ENCODE measurements at regions not wholly inside any gene's neighbourhood (a gene's known extent, or its start where the extent isn't known, plus 50 kb on each side); places are given as distances from the start of the nearest gene placed in this dataset.

GRCh38 chr21:22898051-22898665, 1899.9 kb downstream of the NCAM2 start:
- no peak overlapping the region for H3K4me3 Mint-ChIP-seq
- DNase-seq (ENCODE audit: low spot score) = no peak
- ATAC-seq = no peak
- H3K36me3 Mint-ChIP-seq = no peaks in the 10 kb centered on the region
- no peaks in the 10 kb centered on the region for H3K27me3 Mint-ChIP-seq (ENCODE audit: low read depth)
- H3K9me3 Mint-ChIP-seq = peaks cover 5% of the 10 kb centered on the region
- CTCF ChIA-PET = no interaction called here
- TF ChIP-seq USF1 (CRISPR knock-in tag; IDR thresholded peaks at IDR 0.05) (no peak), ZNF121 (CRISPR knock-in tag; IDR thresholded peaks at IDR 0.05) (no peak), ZNF281 (CRISPR knock-in tag; IDR thresholded peaks at IDR 0.05) (no peak)
- H3K4me1 Mint-ChIP-seq = 0 out of 2 replicates have a peak, but pooled peaks cover 2% of the 10 kb centered on the region
- no peak overlapping the region for H3K27ac Mint-ChIP-seq
- POLR2A ChIA-PET = no interaction called here

DNA sequence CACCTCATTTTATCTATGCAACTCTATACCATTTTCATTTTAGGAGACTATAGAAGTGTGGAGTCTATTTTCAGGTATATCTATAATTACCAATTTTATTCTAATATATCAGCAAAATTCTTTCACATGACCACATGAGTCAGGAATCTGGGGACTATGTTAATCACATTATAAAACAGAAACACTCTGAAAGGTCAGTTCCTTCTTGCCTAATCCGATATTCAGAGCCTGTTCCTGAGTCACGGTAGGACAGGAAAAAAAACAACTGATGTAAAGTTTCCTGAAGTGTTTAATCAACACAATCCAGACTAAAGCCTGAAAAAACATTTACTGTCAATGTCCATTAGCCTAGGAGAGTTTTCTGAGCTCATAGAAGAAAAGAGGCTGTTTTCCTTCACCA, 1902.3 kb downstream of the NCAM2 start:
- no peaks in the 10 kb centered on the region for H3K27me3 Mint-ChIP-seq (ENCODE audit: low read depth)
- peak overlapping the region; percentile 38 for H3K27ac Mint-ChIP-seq
- H3K4me1 Mint-ChIP-seq = 0 out of 2 replicates have a peak, but pooled peaks cover 2% of the 10 kb centered on the region
- no peaks in the 10 kb centered on the region for H3K36me3 Mint-ChIP-seq
- H3K9me3 Mint-ChIP-seq = peaks cover 5% of the 10 kb centered on the region
- DNase-seq (ENCODE audit: low spot score) (no peak), ATAC-seq (no peak)
- POLR2A ChIA-PET = no interaction called here
- CTCF ChIA-PET = no interaction called here
- H3K4me3 Mint-ChIP-seq = no peak overlapping the region
- TF ChIP-seq ZNF219 (CRISPR knock-in tag; IDR thresholded peaks at IDR 0.05; ENCODE audit: borderline replicate concordance) = no peak
- TF ChIP-seq JUN (CRISPR knock-in tag; IDR thresholded peaks at IDR 0.05) = no peak
- no peak for TF ChIP-seq NFATC4 (CRISPR knock-in tag; IDR thresholded peaks at IDR 0.05)
- no peak for TF ChIP-seq GABPB1 (CRISPR knock-in tag; IDR thresholded peaks at IDR 0.05)
- TF ChIP-seq IRF2 (CRISPR knock-in tag; IDR thresholded peaks at IDR 0.05; ENCODE audit: borderline replicate concordance, low read depth) = no peak
- TF ChIP-seq, protein P1, sequence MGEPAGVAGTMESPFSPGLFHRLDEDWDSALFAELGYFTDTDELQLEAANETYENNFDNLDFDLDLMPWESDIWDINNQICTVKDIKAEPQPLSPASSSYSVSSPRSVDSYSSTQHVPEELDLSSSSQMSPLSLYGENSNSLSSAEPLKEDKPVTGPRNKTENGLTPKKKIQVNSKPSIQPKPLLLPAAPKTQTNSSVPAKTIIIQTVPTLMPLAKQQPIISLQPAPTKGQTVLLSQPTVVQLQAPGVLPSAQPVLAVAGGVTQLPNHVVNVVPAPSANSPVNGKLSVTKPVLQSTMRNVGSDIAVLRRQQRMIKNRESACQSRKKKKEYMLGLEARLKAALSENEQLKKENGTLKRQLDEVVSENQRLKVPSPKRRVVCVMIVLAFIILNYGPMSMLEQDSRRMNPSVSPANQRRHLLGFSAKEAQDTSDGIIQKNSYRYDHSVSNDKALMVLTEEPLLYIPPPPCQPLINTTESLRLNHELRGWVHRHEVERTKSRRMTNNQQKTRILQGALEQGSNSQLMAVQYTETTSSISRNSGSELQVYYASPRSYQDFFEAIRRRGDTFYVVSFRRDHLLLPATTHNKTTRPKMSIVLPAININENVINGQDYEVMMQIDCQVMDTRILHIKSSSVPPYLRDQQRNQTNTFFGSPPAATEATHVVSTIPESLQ (CRISPR knock-in tag; IDR thresholded peaks at IDR 0.05) = no peak
- no peak for TF ChIP-seq AR (CRISPR knock-in tag; IDR thresholded peaks at IDR 0.05)
- TF ChIP-seq SOX15 (CRISPR knock-in tag; IDR thresholded peaks at IDR 0.05) = no peak
- TF ChIP-seq MXD4 (CRISPR knock-in tag; IDR thresholded peaks at IDR 0.05; ENCODE audit: borderline replicate concordance) = no peak

GRCh38 chr21:22903851-22904250, 1905.6 kb downstream of the NCAM2 start:
- H3K4me3 Mint-ChIP-seq = no peak overlapping the region
- TF ChIP-seq ZNF219 (CRISPR knock-in tag; IDR thresholded peaks at IDR 0.05; ENCODE audit: borderline replicate concordance) (no peak), ZNF232 (CRISPR knock-in tag; IDR thresholded peaks at IDR 0.05) (no peak)
- TF ChIP-seq, protein P2, sequence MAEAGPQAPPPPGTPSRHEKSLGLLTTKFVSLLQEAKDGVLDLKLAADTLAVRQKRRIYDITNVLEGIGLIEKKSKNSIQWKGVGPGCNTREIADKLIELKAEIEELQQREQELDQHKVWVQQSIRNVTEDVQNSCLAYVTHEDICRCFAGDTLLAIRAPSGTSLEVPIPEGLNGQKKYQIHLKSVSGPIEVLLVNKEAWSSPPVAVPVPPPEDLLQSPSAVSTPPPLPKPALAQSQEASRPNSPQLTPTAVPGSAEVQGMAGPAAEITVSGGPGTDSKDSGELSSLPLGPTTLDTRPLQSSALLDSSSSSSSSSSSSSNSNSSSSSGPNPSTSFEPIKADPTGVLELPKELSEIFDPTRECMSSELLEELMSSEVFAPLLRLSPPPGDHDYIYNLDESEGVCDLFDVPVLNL (CRISPR knock-in tag; IDR thresholded peaks at IDR 0.05; ENCODE audit: borderline replicate concordance, low read depth) = no peak
- H3K27me3 Mint-ChIP-seq (ENCODE audit: low read depth) = no peaks in the 10 kb centered on the region
- ChIA-PET CTCF (no interaction called here), POLR2A (no interaction called here)
- ATAC-seq = no peak
- DNase-seq (ENCODE audit: low spot score) = no peak
- no peaks in the 10 kb centered on the region for H3K9me3 Mint-ChIP-seq
- H3K4me1 Mint-ChIP-seq = 0 out of 2 replicates have a peak, but pooled peaks cover 2% of the 10 kb centered on the region
- H3K36me3 Mint-ChIP-seq = no peaks in the 10 kb centered on the region
- no peak overlapping the region for H3K27ac Mint-ChIP-seq

Measured in WTC11 (cell line).